Activated T-helper 2 cell treated with anti-CD3 and anti-CD28 coated beads, Interferon-gamma antibody, Interleukin-2, Interleukin-4, amounts not matched to agents 10 μg/mL and 5 μg/mL and 100 μg/mL, durations not matched to agents 14 hours and 24 hours and 36 hours (primary cell): ENCODE measurements at regions not wholly inside any gene's neighbourhood (a gene's known extent, or its start where the extent isn't known, plus 50 kb on each side); places are given as distances from the start of the nearest gene placed in this dataset.
"Not testable (repeated sequence)": the region's sequence is repeated elsewhere in the genome, so short reads cannot be mapped to it uniquely, and the experiment has no call there.

Experiments
- DNase-seq: peaks from one replicate; pipeline ENCODE4 v3.0.0; 2021; ENCODE audit warnings: low spot score
- H3K27ac Mint-ChIP-seq: one replicate; pipeline ENCODE4 v1.8.0; 2021; ENCODE audit warnings: mixed read lengths
- H3K27me3 Mint-ChIP-seq: one replicate; pipeline ENCODE4 v1.8.0; 2021; ENCODE audit warnings: low read depth, mixed read lengths
- H3K36me3 Mint-ChIP-seq: one replicate; pipeline ENCODE4 v1.8.0; 2021; ENCODE audit warnings: low read depth, mixed read lengths
- H3K4me1 Mint-ChIP-seq: one replicate; pipeline ENCODE4 v1.8.0; 2021; ENCODE audit warnings: low read depth, mixed read lengths
- H3K4me3 Mint-ChIP-seq: one replicate; pipeline ENCODE4 v1.8.0; 2021; ENCODE audit warnings: low read depth, mild to moderate bottlenecking, moderate library complexity, mixed read lengths
- H3K9me3 Mint-ChIP-seq: one replicate; pipeline ENCODE4 v1.8.0; 2021; ENCODE audit warnings: mixed read lengths
- intact Hi-C: fragments of 100-400 bp; cut with micrococcal nuclease; formaldehyde crosslinking; loops from one replicate; pipeline ENCODE4 v1.15.1; 2023

GRCh38 chr4:38414410-38414809, 249.6 kb upstream of the KLF3 start:
- Mint-ChIP-seq H3K27me3 (peaks cover 2% of the 10 kb centered on the region), H3K36me3 (no peaks in the 10 kb centered on the region), H3K27ac (no peak overlapping the region), H3K4me3 (no peak overlapping the region), H3K4me1 (peaks cover 3% of the 10 kb centered on the region), H3K9me3 (no peaks in the 10 kb centered on the region)
- intact Hi-C loops: no loop called here
- DNase-seq: no peak

- H3K27me3 Mint-ChIP-seq: peaks cover 2% of the 10 kb centered on the region
- no peaks in the 10 kb centered on the region for H3K36me3 Mint-ChIP-seq
- no peak for DNase-seq
- intact Hi-C loops: no loop called here
- peaks cover 10% of the 10 kb centered on the region for H3K9me3 Mint-ChIP-seq
- H3K27ac Mint-ChIP-seq: no peak overlapping the region
- H3K4me1 Mint-ChIP-seq: peaks cover 3% of the 10 kb centered on the region
- no peak overlapping the region for H3K4me3 Mint-ChIP-seq
Measured at GRCh38 chr4:38415682-38416081, 248.3 kb upstream of the KLF3 start.

- H3K27ac Mint-ChIP-seq: no peak overlapping the region
- peaks cover 2% of the 10 kb centered on the region for H3K27me3 Mint-ChIP-seq
- H3K9me3 Mint-ChIP-seq: peaks cover 10% of the 10 kb centered on the region
- no peaks in the 10 kb centered on the region for H3K36me3 Mint-ChIP-seq
- H3K4me1 Mint-ChIP-seq: no peaks in the 10 kb centered on the region
- DNase-seq: no peak
- intact Hi-C loops: no loop called here
- no peak overlapping the region for H3K4me3 Mint-ChIP-seq
Measured at GRCh38 chr4:38416450-38417014, 247.5 kb upstream of the KLF3 start.

- H3K4me1 Mint-ChIP-seq, intact Hi-C loops, H3K36me3 Mint-ChIP-seq, H3K27ac Mint-ChIP-seq, H3K27me3 Mint-ChIP-seq, DNase-seq, H3K4me3 Mint-ChIP-seq: not testable (repeated sequence)
- peaks cover 10% of the 10 kb centered on the region for H3K9me3 Mint-ChIP-seq
Measured at GRCh38 chr4:38420254-38420653, 243.7 kb upstream of the KLF3 start.

- H3K36me3 Mint-ChIP-seq: no peaks in the 10 kb centered on the region
- no peak for DNase-seq
- peaks cover 8% of the 10 kb centered on the region for H3K27me3 Mint-ChIP-seq
- H3K27ac Mint-ChIP-seq: no peak overlapping the region
- H3K9me3 Mint-ChIP-seq: peaks cover 10% of the 10 kb centered on the region
- no peaks in the 10 kb centered on the region for H3K4me1 Mint-ChIP-seq
- H3K4me3 Mint-ChIP-seq: no peak overlapping the region
- intact Hi-C loops: no loop called here
Measured at GRCh38 chr4:38422850-38423249, 241.1 kb upstream of the KLF3 start.

- Mint-ChIP-seq H3K27ac (no peak overlapping the region), H3K9me3 (peaks cover 10% of the 10 kb centered on the region), H3K4me1 (peaks cover 2% of the 10 kb centered on the region), H3K36me3 (no peaks in the 10 kb centered on the region), H3K27me3 (peaks cover 10% of the 10 kb centered on the region), H3K4me3 (no peak overlapping the region)
- intact Hi-C loops: no loop called here
- DNase-seq: no peak
Measured at GRCh38 chr4:38424151-38424871, 239.7 kb upstream of the KLF3 start.

- H3K27ac Mint-ChIP-seq: no peak overlapping the region
- DNase-seq: no peak
- peaks cover 2% of the 10 kb centered on the region for H3K4me1 Mint-ChIP-seq
- H3K36me3 Mint-ChIP-seq: no peaks in the 10 kb centered on the region
- peaks cover 10% of the 10 kb centered on the region for H3K27me3 Mint-ChIP-seq
- no peak overlapping the region for H3K4me3 Mint-ChIP-seq
- intact Hi-C loops: no loop called here
- H3K9me3 Mint-ChIP-seq: no peaks in the 10 kb centered on the region
Measured at GRCh38 chr4:38426532-38426931, 237.5 kb upstream of the KLF3 start.

GRCh38 chr4:38430841-38431240, 233.2 kb upstream of the KLF3 start:
- no peak overlapping the region for H3K27ac Mint-ChIP-seq
- H3K36me3 Mint-ChIP-seq: no peaks in the 10 kb centered on the region
- H3K4me1 Mint-ChIP-seq: peaks cover 2% of the 10 kb centered on the region
- H3K9me3 Mint-ChIP-seq: peaks cover 18% of the 10 kb centered on the region
- DNase-seq: no peak
- H3K27me3 Mint-ChIP-seq: peaks cover 12% of the 10 kb centered on the region
- no peak overlapping the region for H3K4me3 Mint-ChIP-seq
- intact Hi-C loops: no loop called here

GRCh38 chr4:38442073-38442788, 221.8 kb upstream of the KLF3 start:
- no peak for DNase-seq
- no peaks in the 10 kb centered on the region for H3K4me1 Mint-ChIP-seq
- H3K4me3 Mint-ChIP-seq: no peak overlapping the region
- H3K27me3 Mint-ChIP-seq: peaks cover 2% of the 10 kb centered on the region
- no peaks in the 10 kb centered on the region for H3K36me3 Mint-ChIP-seq
- H3K27ac Mint-ChIP-seq: no peak overlapping the region
- H3K9me3 Mint-ChIP-seq: peaks cover 28% of the 10 kb centered on the region
- intact Hi-C loops: no loop called here

- Mint-ChIP-seq H3K36me3 (peaks cover 17% of the 10 kb centered on the region), H3K27ac (no peak overlapping the region), H3K9me3 (peaks cover 32% of the 10 kb centered on the region), H3K27me3 (peaks cover 3% of the 10 kb centered on the region), H3K4me1 (peaks cover 28% of the 10 kb centered on the region), H3K4me3 (no peak overlapping the region)
- no peak for DNase-seq
- intact Hi-C loops: loop anchor here (5.0 to 10.0 kb wide), 3 partner anchors 275 to 557 kb away; partner anchors contain the start of gene TBC1D1
Measured at GRCh38 chr4:38449506-38450174, 214.4 kb upstream of the KLF3 start.

- DNase-seq: no peak
- no peak overlapping the region for H3K4me3 Mint-ChIP-seq
Measured at GRCh38 chr4:38452009-38452408, 212.0 kb upstream of the KLF3 start.

GRCh38 chr4:38452542-38452941, 211.5 kb upstream of the KLF3 start:
- H3K27ac Mint-ChIP-seq: no peak overlapping the region
- intact Hi-C loops: loop anchor here (5.0 to 10.0 kb wide), 3 partner anchors 278 to 560 kb away; partner anchors contain the start of gene TBC1D1
- DNase-seq: no peak
- peaks cover 45% of the 10 kb centered on the region for H3K4me1 Mint-ChIP-seq
- no peak overlapping the region for H3K4me3 Mint-ChIP-seq
- H3K27me3 Mint-ChIP-seq: peaks cover 7% of the 10 kb centered on the region
- peaks cover 17% of the 10 kb centered on the region for H3K36me3 Mint-ChIP-seq
- H3K9me3 Mint-ChIP-seq: peaks cover 20% of the 10 kb centered on the region

More at GRCh38 chr4:38452009-38452408, 212.0 kb upstream of the KLF3 start:
- H3K9me3 Mint-ChIP-seq: peaks cover 25% of the 10 kb centered on the region
- intact Hi-C loops: loop anchor here (5.0 to 10.0 kb wide), 3 partner anchors 277 to 560 kb away; partner anchors contain the start of gene TBC1D1
- peaks cover 17% of the 10 kb centered on the region for H3K36me3 Mint-ChIP-seq
- no peak overlapping the region for H3K27ac Mint-ChIP-seq
- peaks cover 45% of the 10 kb centered on the region for H3K4me1 Mint-ChIP-seq
- peaks cover 6% of the 10 kb centered on the region for H3K27me3 Mint-ChIP-seq
